CD14-positive monocyte (primary cell): ENCODE measurements at regions not wholly inside any gene's neighbourhood (a gene's known extent, or its start where the extent isn't known, plus 50 kb on each side); places are given as distances from the start of the nearest gene placed in this dataset.

Experiments
- DNase-seq, 3 donors: peaks; one replicate each; pipeline ENCODE4 v3.0.0-alpha.2; 2011 to 2022
- H2AFZ ChIP-seq: 2 replicates; pipeline ENCODE4 v1.6.0; 2012; ENCODE audit warnings: mild to moderate bottlenecking, low read depth, low read length, inconsistent platforms; ENCODE audit not compliant: insufficient read depth, poor library complexity, severe bottlenecking
- H3K27ac ChIP-seq, 2 donors: 1 replicate in 1 of 2; 2 replicates in 1 of 2; pipeline ENCODE4 v1.5.1; 2012 to 2013; ENCODE audit warnings: low read length in 2 of 2, control low read depth in 1 of 2, inconsistent platforms in 1 of 2, low read depth in 1 of 2, mild to moderate bottlenecking in 1 of 2
- H3K27me3 ChIP-seq, 2 donors: one replicate each; pipeline versions ENCODE4 v1.6.0 to v1.6.1; 2011 to 2013; ENCODE audit warnings: low read length in 2 of 2; ENCODE audit not compliant: control insufficient read depth in 2 of 2, insufficient read depth in 2 of 2
- H3K36me3 ChIP-seq, 2 donors: replicated peaks in 1 of 2; 1 replicate in 1 of 2; 2 replicates in 1 of 2; pipeline versions ENCODE4 v1.5.1 to v1.6.1; 2012 to 2013; ENCODE audit warnings: low read length in 2 of 2, control low read depth in 1 of 2, inconsistent platforms in 1 of 2, mild to moderate bottlenecking in 1 of 2; ENCODE audit not compliant: insufficient read depth in 2 of 2, control insufficient read depth in 1 of 2
- H3K4me1 ChIP-seq, 2 donors: 1 replicate in 1 of 2; 2 replicates in 1 of 2; pipeline versions ENCODE4 v1.5.1 to v1.6.1; 2012 to 2013; ENCODE audit warnings: low read length in 2 of 2, control low read depth in 1 of 2, inconsistent platforms in 1 of 2, mild to moderate bottlenecking in 1 of 2, moderate library complexity in 1 of 2; ENCODE audit not compliant: insufficient read depth in 2 of 2, control insufficient read depth in 1 of 2
- H3K4me2 ChIP-seq: replicated peaks from 2 replicates; pipeline ENCODE3; 2012; ENCODE audit warnings: low read length, moderate library complexity, mild to moderate bottlenecking; ENCODE audit not compliant: poor library complexity, severe bottlenecking; ENCODE audit errors: extremely low read depth
- H3K4me3 ChIP-seq, 3 experiments: fragments of 200-600 bp in 1 of 3; sonication (generic) in 1 of 3; replicated peaks in 1 of 3; 1 replicate in 2 of 3; 2 replicates in 1 of 3; pipeline ENCODE4 v1.5.1; 2011 to 2013; ENCODE audit warnings: low read length in 3 of 3, mild to moderate bottlenecking in 3 of 3, control low read depth in 2 of 3, low read depth in 2 of 3, inconsistent platforms in 1 of 3, moderate library complexity in 1 of 3
- H3K79me2 ChIP-seq: 2 replicates; pipeline ENCODE4 v1.6.0; 2012; ENCODE audit warnings: mild to moderate bottlenecking, control low read depth, inconsistent platforms, low read length, moderate library complexity; ENCODE audit not compliant: insufficient read depth
- H3K9ac ChIP-seq: 2 replicates; pipeline ENCODE4 v1.6.0; 2017; ENCODE audit warnings: low read length, mild to moderate bottlenecking; ENCODE audit not compliant: insufficient read depth, poor library complexity, severe bottlenecking
- H3K9me3 ChIP-seq, 2 donors: replicated peaks in 1 of 2; 1 replicate in 1 of 2; 2 replicates in 1 of 2; pipeline versions ENCODE4 v1.5.1 to v1.6.1; 2012 to 2013; ENCODE audit warnings: low read length in 2 of 2, control low read depth in 1 of 2; ENCODE audit not compliant: control insufficient read depth in 1 of 2, insufficient read depth in 1 of 2
- H4K20me1 ChIP-seq: 2 replicates; pipeline ENCODE4 v1.6.0; 2012; ENCODE audit warnings: mild to moderate bottlenecking, low read length, control low read depth, moderate library complexity; ENCODE audit not compliant: insufficient read depth
- H3K27ac Mint-ChIP-seq, 7 donors: one replicate each; pipeline ENCODE4 v1.8.0; 2020; ENCODE audit warnings: mild to moderate bottlenecking in 7 of 7, mixed read lengths in 7 of 7, moderate library complexity in 6 of 7, inconsistent platforms in 2 of 7
- H3K27me3 Mint-ChIP-seq, 3 donors: one replicate each; pipeline ENCODE4 v1.8.0; 2021 to 2022; ENCODE audit warnings: low read depth in 3 of 3, mild to moderate bottlenecking in 3 of 3, mixed read lengths in 3 of 3, moderate library complexity in 3 of 3, inconsistent platforms in 1 of 3
- H3K36me3 Mint-ChIP-seq, 2 donors: one replicate each; pipeline ENCODE4 v1.8.0; 2020; ENCODE audit warnings: mixed read lengths in 2 of 2, inconsistent platforms in 1 of 2, mild to moderate bottlenecking in 1 of 2
- H3K4me1 Mint-ChIP-seq: one replicate; pipeline ENCODE4 v1.8.0; 2020; ENCODE audit warnings: mild to moderate bottlenecking, mixed read lengths
- H3K4me3 Mint-ChIP-seq, 2 donors: one replicate each; pipeline ENCODE4 v1.8.0; 2020; ENCODE audit warnings: mild to moderate bottlenecking in 2 of 2, mixed read lengths in 2 of 2, moderate library complexity in 1 of 2
- H3K9me3 Mint-ChIP-seq, 7 donors: one replicate each; pipeline ENCODE4 v1.8.0; 2020 to 2022; ENCODE audit warnings: mixed read lengths in 7 of 7, mild to moderate bottlenecking in 6 of 7, moderate library complexity in 6 of 7, inconsistent platforms in 2 of 7
- WGBS: methylation state at CpG from one replicate; pipeline ENCODE4 v1.1.5; 2013; ENCODE audit warnings: missing lambda C conversion rate; ENCODE audit not compliant: insufficient coverage; 5-methylcytosine and 5-hydroxymethylcytosine counted together
- intact Hi-C, 2 donors: fragments of 100-400 bp; cut with micrococcal nuclease; formaldehyde crosslinking; loops; one replicate each; pipeline versions ENCODE4 v1.15.0 to v1.15.1; 2023
- TF ChIP-seq, protein P1 (sequence below): fragments of 200-600 bp; IDR thresholded peaks from one replicate; pipeline ENCODE4 v1.8.0; 2022; ENCODE audit warnings: antibody characterized with exemption, mild to moderate bottlenecking

DNA sequence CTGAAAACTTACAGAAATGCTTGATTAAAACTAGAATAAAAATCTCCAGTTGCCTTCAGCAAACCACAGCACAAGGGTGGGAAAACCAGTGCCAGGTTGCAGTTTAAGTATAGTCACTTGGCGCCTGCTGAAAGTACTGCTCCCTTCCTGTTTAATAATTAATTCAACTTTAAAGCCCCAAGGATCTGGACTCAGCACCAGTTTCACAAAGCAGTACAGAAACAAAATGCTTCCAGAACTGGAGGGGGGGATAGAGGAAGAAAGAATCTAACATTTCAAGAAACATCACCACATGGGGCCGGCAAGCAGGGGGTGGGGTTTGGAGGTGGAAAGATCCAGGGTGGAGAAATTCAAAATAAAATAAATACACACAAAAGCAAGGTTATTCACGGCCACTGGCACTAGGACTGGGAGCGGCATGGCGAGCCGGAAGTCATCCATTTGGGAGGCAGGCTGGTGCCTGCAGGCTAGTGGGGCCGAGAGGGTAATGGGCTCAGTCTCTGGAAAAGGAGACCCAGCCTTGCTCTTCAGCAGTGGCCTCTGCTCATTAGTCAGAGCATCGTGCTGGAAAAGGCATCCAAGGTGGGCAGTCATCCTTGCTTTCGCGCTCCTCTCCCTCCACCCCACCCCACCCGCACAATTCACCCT lies 85.8 kb downstream of the POU3F3 start:
- Histone ChIP-seq H3K9ac (no peak overlapping the region), H3K36me3 (no peaks in the 10 kb centered on the region), H3K79me2 (no peaks in the 10 kb centered on the region), H3K4me3 (no peak overlapping the region), H4K20me1 (no peaks in the 10 kb centered on the region), H2AFZ (no peak overlapping the region), H3K4me2 (no peak overlapping the region), H3K27ac (no peak overlapping the region), H3K9me3 (no peaks in the 10 kb centered on the region), H3K27me3 (no peaks in the 10 kb centered on the region), H3K4me1 (no peaks in the 10 kb centered on the region)
- DNase-seq: no peak
- Mint-ChIP-seq H3K9me3 (peaks cover 0 to 2% (median 0%) of the 10 kb centered on the region in 7 donors), H3K4me1 (no peaks in the 10 kb centered on the region), H3K27ac (no peak overlapping the region), H3K27me3 (peaks cover 0 to 3% (median 0%) of the 10 kb centered on the region in 3 donors), H3K36me3 (no peaks in the 10 kb centered on the region), H3K4me3 (no peak overlapping the region)
- intact Hi-C loops: no loop called here
- 93% methylated on average over 9 of the region's 11 CpGs for WGBS
- TF ChIP-seq, protein P1, sequence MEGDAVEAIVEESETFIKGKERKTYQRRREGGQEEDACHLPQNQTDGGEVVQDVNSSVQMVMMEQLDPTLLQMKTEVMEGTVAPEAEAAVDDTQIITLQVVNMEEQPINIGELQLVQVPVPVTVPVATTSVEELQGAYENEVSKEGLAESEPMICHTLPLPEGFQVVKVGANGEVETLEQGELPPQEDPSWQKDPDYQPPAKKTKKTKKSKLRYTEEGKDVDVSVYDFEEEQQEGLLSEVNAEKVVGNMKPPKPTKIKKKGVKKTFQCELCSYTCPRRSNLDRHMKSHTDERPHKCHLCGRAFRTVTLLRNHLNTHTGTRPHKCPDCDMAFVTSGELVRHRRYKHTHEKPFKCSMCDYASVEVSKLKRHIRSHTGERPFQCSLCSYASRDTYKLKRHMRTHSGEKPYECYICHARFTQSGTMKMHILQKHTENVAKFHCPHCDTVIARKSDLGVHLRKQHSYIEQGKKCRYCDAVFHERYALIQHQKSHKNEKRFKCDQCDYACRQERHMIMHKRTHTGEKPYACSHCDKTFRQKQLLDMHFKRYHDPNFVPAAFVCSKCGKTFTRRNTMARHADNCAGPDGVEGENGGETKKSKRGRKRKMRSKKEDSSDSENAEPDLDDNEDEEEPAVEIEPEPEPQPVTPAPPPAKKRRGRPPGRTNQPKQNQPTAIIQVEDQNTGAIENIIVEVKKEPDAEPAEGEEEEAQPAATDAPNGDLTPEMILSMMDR: no peak

DNA sequence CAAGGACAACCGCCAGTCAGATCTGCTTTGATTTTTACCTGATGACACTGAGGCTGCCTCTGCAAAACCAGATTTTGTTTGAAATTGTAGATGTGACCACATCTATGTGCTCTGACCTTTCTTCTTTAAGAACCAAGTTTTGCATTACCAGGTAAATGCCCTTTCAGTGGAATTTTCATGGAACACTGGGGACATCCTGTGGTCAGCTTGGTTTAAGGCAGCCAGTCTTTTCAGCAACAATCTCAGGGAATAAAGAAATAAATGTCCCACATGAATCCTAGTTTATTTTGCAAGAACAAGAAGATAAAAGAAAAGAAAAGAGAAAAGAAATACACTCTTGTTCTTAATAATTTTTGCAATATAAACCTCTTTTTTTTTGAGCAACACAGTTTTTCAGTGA lies 90.6 kb downstream of the POU3F3 start:
- no peaks in the 10 kb centered on the region for H4K20me1 ChIP-seq
- no peaks in the 10 kb centered on the region for H3K9me3 ChIP-seq
- H3K4me1 Mint-ChIP-seq: no peaks in the 10 kb centered on the region
- H3K4me3 Mint-ChIP-seq: no peak overlapping the region
- intact Hi-C loops: no loop called here
- peaks cover 0 to 6% (median 3%) of the 10 kb centered on the region in 3 donors for H3K27me3 Mint-ChIP-seq
- no peak overlapping the region for H3K27ac Mint-ChIP-seq
- H3K4me3 ChIP-seq: no peak overlapping the region
- H2AFZ ChIP-seq: no peak overlapping the region
- no peak for DNase-seq
- no peak overlapping the region for H3K9ac ChIP-seq
- no peak overlapping the region for H3K4me2 ChIP-seq
- no peaks in the 10 kb centered on the region for H3K27me3 ChIP-seq
- no peaks in the 10 kb centered on the region for H3K4me1 ChIP-seq
- no peak overlapping the region for H3K27ac ChIP-seq
- TF ChIP-seq, protein P1: no peak
- H3K36me3 Mint-ChIP-seq: no peaks in the 10 kb centered on the region
- no peaks in the 10 kb centered on the region for H3K79me2 ChIP-seq
- no CpG with 5 or more reads among the region's 1 CpG for WGBS
- peaks cover 0 to 2% (median 0%) of the 10 kb centered on the region in 7 donors for H3K9me3 Mint-ChIP-seq
- H3K36me3 ChIP-seq: no peaks in the 10 kb centered on the region
